Vagina (tissue), 2 donors: ENCODE measurements at regions not wholly inside any gene's neighbourhood (a gene's known extent, or its start where the extent isn't known, plus 50 kb on each side); places are given as distances from the start of the nearest gene placed in this dataset.
"Not testable (repeated sequence)": the region's sequence is repeated elsewhere in the genome, so short reads cannot be mapped to it uniquely, and the experiment has no call there.

Source experiments
- DNase-seq, 2 donors: peaks; one replicate each; pipeline ENCODE4 v3.0.0-alpha.2; 2017; ENCODE audit errors: extremely low spot score in 2 of 2
- H3K27ac ChIP-seq: fragments of 200-600 bp; sonication (generic); one replicate; pipeline ENCODE4 v1.5.1; 2019
- H3K27me3 ChIP-seq: fragments of 200-600 bp; sonication (generic); one replicate; pipeline ENCODE4 v1.5.1; 2019
- H3K36me3 ChIP-seq, 2 donors: fragments of 200-600 bp; sonication (generic); one replicate each; pipeline ENCODE4 v1.5.1; 2017 to 2019
- H3K4me1 ChIP-seq: fragments of 200-600 bp; sonication (generic); one replicate; pipeline ENCODE4 v1.5.1; 2019
- H3K4me3 ChIP-seq, 2 donors: fragments of 200-600 bp; sonication (generic); 1 replicate in 1 of 2; 2 replicates in 1 of 2; pipeline ENCODE4 v1.5.1; 2016 to 2019
- H3K9me3 ChIP-seq: fragments of 200-600 bp; sonication (generic); one replicate; pipeline ENCODE4 v1.5.1; 2019
- POLR2A ChIP-seq, 2 donors: fragments of 450-650 bp; IDR thresholded peaks; one replicate each; pipeline ENCODE4 v1.6.1; 2017; ENCODE audit warnings: antibody characterized with exemption in 2 of 2, mild to moderate bottlenecking in 2 of 2, moderate library complexity in 2 of 2
- POLR2AphosphoS5 ChIP-seq, 2 donors: sonication (generic); formaldehyde crosslinking; IDR thresholded peaks; one replicate each; pipeline ENCODE4 v1.9.0; 2017; ENCODE audit warnings: antibody characterized with exemption in 2 of 2, mild to moderate bottlenecking in 2 of 2, low read depth in 1 of 2; ENCODE audit not compliant: insufficient read depth in 1 of 2
- intact Hi-C: fragments of 100-400 bp; cut with DNase I; formaldehyde crosslinking; loops from one replicate; pipeline ENCODE4 v1.15.1; 2023
- TF ChIP-seq, protein P1 (sequence below), 3 experiments: fragments of 450-650 bp in 2 of 3; fragments of 200-600 bp in 1 of 3; sonication (generic) in 1 of 3; IDR thresholded peaks; one replicate each; pipeline ENCODE4 v1.5.1; 2017 to 2019; ENCODE audit warnings: antibody characterized with exemption in 3 of 3, mild to moderate bottlenecking in 2 of 3, moderate library complexity in 2 of 3

DNA sequence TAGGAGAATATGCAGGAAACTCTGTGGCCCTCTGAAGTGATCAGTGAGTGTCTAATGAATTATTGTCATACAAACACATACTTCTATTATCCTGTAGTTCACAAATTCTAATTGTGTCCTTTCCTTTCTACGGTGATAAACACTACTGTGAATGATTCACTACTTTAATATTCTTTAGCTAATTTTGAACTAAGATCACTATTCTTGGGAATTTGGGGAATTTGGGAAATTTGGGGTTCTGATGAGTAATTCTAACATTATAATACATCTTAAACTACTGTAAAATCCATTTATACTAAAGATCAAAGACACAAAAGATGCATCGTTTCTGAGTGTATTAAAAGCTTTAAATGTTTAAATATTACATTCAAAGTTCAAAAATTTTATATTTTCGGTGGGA is 1287.2 kb upstream of the CITED2 start:
- Histone ChIP-seq H3K27ac (no peak overlapping the region), H3K27me3 (no peaks in the 10 kb centered on the region), H3K36me3 (no peaks in the 10 kb centered on the region), H3K4me1 (no peaks in the 10 kb centered on the region), H3K4me3 (no peak overlapping the region), H3K9me3 (no peaks in the 10 kb centered on the region)
- TF ChIP-seq POLR2AphosphoS5 (IDR thresholded peaks at IDR 0.05; ENCODE audit: insufficient read depth in 1 of 2, low read depth in 1 of 2) = no peak
- TF ChIP-seq POLR2A (IDR thresholded peaks at IDR 0.05) = no peak
- TF ChIP-seq, protein P1, sequence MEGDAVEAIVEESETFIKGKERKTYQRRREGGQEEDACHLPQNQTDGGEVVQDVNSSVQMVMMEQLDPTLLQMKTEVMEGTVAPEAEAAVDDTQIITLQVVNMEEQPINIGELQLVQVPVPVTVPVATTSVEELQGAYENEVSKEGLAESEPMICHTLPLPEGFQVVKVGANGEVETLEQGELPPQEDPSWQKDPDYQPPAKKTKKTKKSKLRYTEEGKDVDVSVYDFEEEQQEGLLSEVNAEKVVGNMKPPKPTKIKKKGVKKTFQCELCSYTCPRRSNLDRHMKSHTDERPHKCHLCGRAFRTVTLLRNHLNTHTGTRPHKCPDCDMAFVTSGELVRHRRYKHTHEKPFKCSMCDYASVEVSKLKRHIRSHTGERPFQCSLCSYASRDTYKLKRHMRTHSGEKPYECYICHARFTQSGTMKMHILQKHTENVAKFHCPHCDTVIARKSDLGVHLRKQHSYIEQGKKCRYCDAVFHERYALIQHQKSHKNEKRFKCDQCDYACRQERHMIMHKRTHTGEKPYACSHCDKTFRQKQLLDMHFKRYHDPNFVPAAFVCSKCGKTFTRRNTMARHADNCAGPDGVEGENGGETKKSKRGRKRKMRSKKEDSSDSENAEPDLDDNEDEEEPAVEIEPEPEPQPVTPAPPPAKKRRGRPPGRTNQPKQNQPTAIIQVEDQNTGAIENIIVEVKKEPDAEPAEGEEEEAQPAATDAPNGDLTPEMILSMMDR (IDR thresholded peaks at IDR 0.05) = no peak
- no peak for DNase-seq
- intact Hi-C loops = no loop called here

DNA sequence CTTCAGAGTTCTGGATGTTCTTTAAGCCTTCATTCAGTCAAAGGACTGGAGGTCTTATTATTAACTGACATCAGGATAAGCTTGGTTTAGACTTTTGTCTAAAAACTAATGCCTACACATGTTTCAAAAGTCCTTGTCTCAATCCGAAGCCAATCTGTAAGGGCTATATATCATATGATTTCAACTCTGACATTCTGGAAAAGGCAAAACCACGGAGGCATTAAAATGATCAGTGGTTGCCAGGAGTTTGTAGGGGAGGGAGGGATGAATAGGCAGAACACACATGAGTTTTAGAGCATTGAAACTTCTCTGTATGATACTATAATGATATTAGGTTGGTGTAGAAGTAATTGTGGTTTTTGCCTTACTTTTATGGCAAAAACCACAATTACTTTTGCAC is 1285.8 kb upstream of the CITED2 start:
- Histone ChIP-seq H3K27ac (no peak overlapping the region), H3K9me3 (no peaks in the 10 kb centered on the region), H3K4me1 (no peaks in the 10 kb centered on the region), H3K36me3 (no peaks in the 10 kb centered on the region), H3K4me3 (no peak overlapping the region), H3K27me3 (no peaks in the 10 kb centered on the region)
- no peak for DNase-seq
- TF ChIP-seq POLR2A (IDR thresholded peaks at IDR 0.05) (no peak), POLR2AphosphoS5 (IDR thresholded peaks at IDR 0.05; ENCODE audit: insufficient read depth in 1 of 2, low read depth in 1 of 2) (no peak)
- TF ChIP-seq, protein P1 (IDR thresholded peaks at IDR 0.05) = no peak
- intact Hi-C loops = no loop called here

DNA sequence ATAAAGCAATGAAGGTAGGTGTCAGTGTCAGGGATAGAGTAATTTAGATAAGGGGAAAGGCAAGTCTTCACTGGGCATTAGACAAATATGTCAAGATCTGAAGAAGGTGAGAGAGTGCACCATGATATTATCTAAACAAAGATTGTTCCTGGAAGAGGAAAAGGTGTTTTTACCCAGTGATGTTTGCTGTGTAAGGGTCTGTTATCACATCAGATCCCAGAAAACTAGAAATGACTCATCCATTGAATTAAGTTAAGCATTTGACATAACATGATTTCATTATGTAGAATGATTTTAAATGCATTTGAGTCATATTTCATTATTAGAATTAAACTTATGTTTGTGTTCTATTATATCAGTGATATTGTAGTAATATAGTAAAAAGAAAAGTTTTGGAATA is 1279.5 kb upstream of the CITED2 start:
- no peak for DNase-seq
- H3K9me3 ChIP-seq = no peaks in the 10 kb centered on the region
- no peak overlapping the region for H3K27ac ChIP-seq
- H3K36me3 ChIP-seq = no peaks in the 10 kb centered on the region
- intact Hi-C loops = no loop called here
- no peaks in the 10 kb centered on the region for H3K4me1 ChIP-seq
- H3K27me3 ChIP-seq = no peaks in the 10 kb centered on the region
- H3K4me3 ChIP-seq = no peak overlapping the region
- TF ChIP-seq, protein P1 (IDR thresholded peaks at IDR 0.05) = no peak

DNA sequence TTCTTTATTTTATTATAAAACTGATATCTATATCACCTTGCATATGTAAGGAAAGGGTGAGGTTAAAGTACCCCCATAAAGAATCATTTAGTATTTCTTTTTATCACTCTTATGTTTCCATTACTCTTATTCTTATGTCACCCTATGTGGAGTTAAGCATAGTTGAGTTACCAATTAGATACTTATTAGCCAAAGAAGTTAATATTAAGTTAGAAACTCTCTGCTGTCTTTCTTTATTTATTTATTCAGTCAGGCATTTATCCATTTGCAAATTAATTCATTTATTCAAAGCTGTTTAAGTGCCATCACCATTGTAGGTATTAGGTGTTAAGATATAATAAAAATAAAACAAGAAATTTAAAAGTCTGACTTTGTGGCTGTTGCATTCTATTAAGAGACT is 1279.1 kb upstream of the CITED2 start:
- TF ChIP-seq POLR2A (IDR thresholded peaks at IDR 0.05) (no peak), POLR2AphosphoS5 (IDR thresholded peaks at IDR 0.05; ENCODE audit: insufficient read depth in 1 of 2, low read depth in 1 of 2) (no peak)
- TF ChIP-seq, protein P1 (IDR thresholded peaks at IDR 0.05) = no peak
- Histone ChIP-seq H3K4me1 (no peaks in the 10 kb centered on the region), H3K27ac (no peak overlapping the region), H3K9me3 (no peaks in the 10 kb centered on the region), H3K4me3 (no peak overlapping the region), H3K27me3 (no peaks in the 10 kb centered on the region), H3K36me3 (no peaks in the 10 kb centered on the region)
- intact Hi-C loops = no loop called here
- no peak for DNase-seq

DNA sequence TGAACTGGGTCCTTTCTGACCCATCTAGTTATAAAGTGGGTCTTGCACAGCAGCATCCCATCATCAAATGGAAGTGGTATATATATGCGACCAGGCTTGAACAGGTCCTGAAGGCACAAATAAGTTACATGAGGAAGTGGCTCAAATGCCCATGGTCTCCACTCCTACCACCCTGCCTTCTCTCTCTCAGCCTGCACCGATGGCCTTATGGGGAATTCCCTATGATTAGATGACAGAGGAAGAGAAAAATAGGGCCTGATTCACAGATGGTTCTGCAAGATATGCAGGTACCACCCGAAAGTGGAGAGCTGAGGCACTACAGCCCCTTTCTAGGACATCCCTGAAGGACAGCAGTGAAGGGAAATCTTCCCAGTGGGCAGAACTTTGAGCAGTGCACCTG is 1275.1 kb upstream of the CITED2 start:
- H3K27ac ChIP-seq, H3K36me3 ChIP-seq, DNase-seq, H3K9me3 ChIP-seq, H3K4me3 ChIP-seq, H3K27me3 ChIP-seq, H3K4me1 ChIP-seq, intact Hi-C loops: not testable (repeated sequence)

DNA sequence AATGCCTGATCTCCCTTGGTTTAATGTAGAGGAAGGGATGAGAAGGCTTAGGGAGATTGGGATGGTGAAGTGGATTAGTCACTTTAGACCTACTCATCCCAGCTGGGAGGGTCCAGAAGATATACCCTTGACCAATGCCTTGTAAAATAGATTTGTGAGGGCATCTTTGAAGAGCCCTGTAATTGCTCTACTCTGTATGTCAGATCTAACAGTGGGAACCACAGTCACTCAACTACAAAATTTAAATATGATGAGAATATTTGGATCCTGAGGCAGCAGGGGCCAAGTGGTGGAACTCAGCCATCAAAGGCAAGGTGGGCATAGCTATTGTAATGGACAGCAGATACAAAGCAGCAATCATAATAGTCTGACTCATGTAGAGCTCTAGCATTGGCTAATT is 1272.9 kb upstream of the CITED2 start:
- H3K36me3 ChIP-seq, H3K4me3 ChIP-seq, H3K4me1 ChIP-seq, DNase-seq, H3K9me3 ChIP-seq, H3K27ac ChIP-seq, intact Hi-C loops, H3K27me3 ChIP-seq: not testable (repeated sequence)
